Panc1 (cell line): ENCODE measurements at regions not wholly inside any gene's neighbourhood (a gene's known extent, or its start where the extent isn't known, plus 50 kb on each side); places are given as distances from the start of the nearest gene placed in this dataset.
"Not testable (repeated sequence)": the region's sequence is repeated elsewhere in the genome, so short reads cannot be mapped to it uniquely, and the experiment has no call there.

Experiments
- ATAC-seq: fragments of 200-7000 bp; cut with Tn5 transposase; 2 replicates; pipeline ENCODE4 v1.9.1; 2020; ENCODE audit warnings: mild to moderate bottlenecking, moderate library complexity
- BruUV-seq: library from RNA; stranded (reverse); fragments of 400-500 nt; replicated peaks from 2 replicates; lab custom pipeline; 2021; lab: Mats Ljungman, UMichigan
- CTCF ChIA-PET: fragments of 300-600 bp; sonication (Branson Sonifier 250); formaldehyde crosslinking; loops from one replicate; lab custom pipeline; 2022; ENCODE audit warnings: antibody characterized with exemption; lab: Charles Lee
- POLR2A ChIA-PET: fragments of 300-600 bp; sonication (Branson Sonifier 250); formaldehyde crosslinking; loops from one replicate; lab custom pipeline; 2022; ENCODE audit warnings: antibody characterized with exemption; lab: Charles Lee
- DNase-seq: peaks from one replicate; pipeline ENCODE4 v3.0.0-alpha.2; 2010; ENCODE audit warnings: low read depth, low spot score
- H3K27ac ChIP-seq: 2 replicates; pipeline ENCODE4 v1.5.1; 2011; ENCODE audit warnings: mild to moderate bottlenecking, low read length, inconsistent platforms
- H3K27me3 ChIP-seq: fragments of 200-500 bp; sonication (Bioruptor generic); 2 replicates; pipeline ENCODE4 v1.6.0; 2014; ENCODE audit warnings: low read length, inconsistent platforms; ENCODE audit not compliant: control insufficient read depth, insufficient read depth
- H3K36me3 ChIP-seq: fragments of 200-500 bp; sonication (Bioruptor generic); 2 replicates; pipeline ENCODE4 v1.5.1; 2014; ENCODE audit warnings: inconsistent platforms, mild to moderate bottlenecking, low read length, moderate library complexity; ENCODE audit not compliant: control insufficient read depth, insufficient read depth
- H3K4me1 ChIP-seq: 2 replicates; pipeline ENCODE4 v1.5.1; 2011; ENCODE audit warnings: inconsistent platforms, mild to moderate bottlenecking, low read length, moderate library complexity; ENCODE audit not compliant: control insufficient read depth, insufficient read depth
- H3K4me3 ChIP-seq, 2 experiments: 2 replicates each; pipeline ENCODE4 v1.5.1; 2011 to 2012; ENCODE audit warnings: low read depth in 2 of 2, low read length in 2 of 2, mild to moderate bottlenecking in 2 of 2, inconsistent platforms in 1 of 2, moderate library complexity in 1 of 2
- H3K9me3 ChIP-seq: fragments of 200-500 bp; sonication (Bioruptor generic); 2 replicates; pipeline ENCODE4 v1.5.1; 2014; ENCODE audit warnings: low read depth, mild to moderate bottlenecking, inconsistent platforms, low read length, moderate library complexity; ENCODE audit not compliant: control insufficient read depth, insufficient read depth
- POLR2AphosphoS5 ChIP-seq: IDR thresholded peaks from 2 replicates; pipeline ENCODE4 v1.6.1; 2012; ENCODE audit warnings: mild to moderate bottlenecking, low read depth, low read length, moderate library complexity
- REST ChIP-seq, 2 experiments: IDR thresholded peaks; 2 replicates each; pipeline ENCODE4 v1.6.1; 2011 to 2012; ENCODE audit warnings: low read depth in 2 of 2, control low read depth in 1 of 2, low read length in 1 of 2, mild to moderate bottlenecking in 1 of 2, moderate library complexity in 1 of 2; ENCODE audit not compliant: insufficient read depth in 1 of 2
- SIN3A ChIP-seq: IDR thresholded peaks from 2 replicates; pipeline ENCODE4 v1.6.1; 2012; ENCODE audit warnings: low read depth, mild to moderate bottlenecking, low read length, moderate library complexity, borderline replicate concordance; ENCODE audit not compliant: insufficient read depth
- TCF7L2 ChIP-seq: IDR thresholded peaks from 2 replicates; pipeline ENCODE4 v1.6.1; 2011; ENCODE audit warnings: mild to moderate bottlenecking, low read depth, low read length, inconsistent platforms
- in situ Hi-C: cut with HindIII; loops from 2 replicates; pipeline ENCODE4 v1.10.0; 2016; ENCODE audit warnings: low sequenced_read_pairs, low pct_unique_long_range_greater_than_20kb
- intact Hi-C: fragments of 100-400 bp; cut with micrococcal nuclease; formaldehyde crosslinking; loops from one replicate; pipeline ENCODE4 v1.10.0; 2022; ENCODE audit not compliant: unreplicated experiment
- TF ChIP-seq, protein P1 (sequence below): fragments of 450-650 bp; IDR thresholded peaks from 2 replicates; pipeline ENCODE4 v1.5.1; 2017; ENCODE audit warnings: mild to moderate bottlenecking

DNA sequence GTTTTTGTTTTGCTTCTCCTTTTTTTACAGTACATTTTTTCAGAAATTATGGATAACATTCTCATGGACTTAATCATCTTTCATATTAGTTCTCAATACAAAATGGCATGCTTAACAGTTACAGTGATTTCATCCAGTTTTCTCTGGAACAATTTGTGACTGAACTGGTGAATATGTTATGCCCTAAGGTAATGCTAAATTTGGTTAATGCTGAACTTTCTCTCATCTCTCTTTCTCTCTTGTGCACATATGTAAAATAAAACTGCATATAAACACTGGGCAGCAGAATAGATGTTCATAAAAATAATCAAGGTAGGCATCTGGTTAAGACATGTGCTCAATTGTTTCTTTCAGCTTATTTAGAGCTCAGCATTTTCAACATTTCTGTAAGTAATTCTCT, 196.3 kb upstream of the TMEFF2 start:
- ChIA-PET POLR2A (no interaction called here), CTCF (no interaction called here)
- no peaks in the 10 kb centered on the region for H3K4me1 ChIP-seq
- TF ChIP-seq, protein P1, sequence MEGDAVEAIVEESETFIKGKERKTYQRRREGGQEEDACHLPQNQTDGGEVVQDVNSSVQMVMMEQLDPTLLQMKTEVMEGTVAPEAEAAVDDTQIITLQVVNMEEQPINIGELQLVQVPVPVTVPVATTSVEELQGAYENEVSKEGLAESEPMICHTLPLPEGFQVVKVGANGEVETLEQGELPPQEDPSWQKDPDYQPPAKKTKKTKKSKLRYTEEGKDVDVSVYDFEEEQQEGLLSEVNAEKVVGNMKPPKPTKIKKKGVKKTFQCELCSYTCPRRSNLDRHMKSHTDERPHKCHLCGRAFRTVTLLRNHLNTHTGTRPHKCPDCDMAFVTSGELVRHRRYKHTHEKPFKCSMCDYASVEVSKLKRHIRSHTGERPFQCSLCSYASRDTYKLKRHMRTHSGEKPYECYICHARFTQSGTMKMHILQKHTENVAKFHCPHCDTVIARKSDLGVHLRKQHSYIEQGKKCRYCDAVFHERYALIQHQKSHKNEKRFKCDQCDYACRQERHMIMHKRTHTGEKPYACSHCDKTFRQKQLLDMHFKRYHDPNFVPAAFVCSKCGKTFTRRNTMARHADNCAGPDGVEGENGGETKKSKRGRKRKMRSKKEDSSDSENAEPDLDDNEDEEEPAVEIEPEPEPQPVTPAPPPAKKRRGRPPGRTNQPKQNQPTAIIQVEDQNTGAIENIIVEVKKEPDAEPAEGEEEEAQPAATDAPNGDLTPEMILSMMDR = no peak
- no peak for TF ChIP-seq TCF7L2
- TF ChIP-seq SIN3A = no peak
- no peak for TF ChIP-seq POLR2AphosphoS5
- no peak for TF ChIP-seq REST (IDR thresholded peaks at IDR 0.05; ENCODE audit: insufficient read depth in 1 of 2, low read depth in 2 of 2, low read length in 1 of 2)
- H3K27me3 ChIP-seq = no peaks in the 10 kb centered on the region
- H3K36me3 ChIP-seq = no peaks in the 10 kb centered on the region
- intact Hi-C loops = no loop called here
- no peaks in the 10 kb centered on the region; the same call in 1 of the 2 replicates for H3K9me3 ChIP-seq
- no peak for DNase-seq
- no peak for ATAC-seq
- BruUV-seq = no TSS peak
- H3K27ac ChIP-seq = no peak overlapping the region
- no peak overlapping the region for H3K4me3 ChIP-seq
- in situ Hi-C loops = no loop called here

GRCh38 chr2:192390401-192390800, 195.7 kb upstream of the TMEFF2 start:
- no peaks in the 10 kb centered on the region for H3K36me3 ChIP-seq
- BruUV-seq = no TSS peak
- ChIA-PET POLR2A (no interaction called here), CTCF (no interaction called here)
- intact Hi-C loops = no loop called here
- no peak for TF ChIP-seq SIN3A
- TF ChIP-seq, protein P1 = no peak
- TF ChIP-seq REST (IDR thresholded peaks at IDR 0.05; ENCODE audit: insufficient read depth in 1 of 2, low read depth in 2 of 2, low read length in 1 of 2) = no peak
- TF ChIP-seq POLR2AphosphoS5 = no peak
- TF ChIP-seq TCF7L2 = no peak
- H3K27ac ChIP-seq = no peak overlapping the region
- no peak for ATAC-seq
- DNase-seq = no peak
- in situ Hi-C loops = no loop called here
- no peaks in the 10 kb centered on the region for H3K4me1 ChIP-seq
- no peak overlapping the region for H3K4me3 ChIP-seq
- no peaks in the 10 kb centered on the region for H3K27me3 ChIP-seq
- H3K9me3 ChIP-seq = no peaks in the 10 kb centered on the region; the same call in 1 of the 2 replicates

DNA sequence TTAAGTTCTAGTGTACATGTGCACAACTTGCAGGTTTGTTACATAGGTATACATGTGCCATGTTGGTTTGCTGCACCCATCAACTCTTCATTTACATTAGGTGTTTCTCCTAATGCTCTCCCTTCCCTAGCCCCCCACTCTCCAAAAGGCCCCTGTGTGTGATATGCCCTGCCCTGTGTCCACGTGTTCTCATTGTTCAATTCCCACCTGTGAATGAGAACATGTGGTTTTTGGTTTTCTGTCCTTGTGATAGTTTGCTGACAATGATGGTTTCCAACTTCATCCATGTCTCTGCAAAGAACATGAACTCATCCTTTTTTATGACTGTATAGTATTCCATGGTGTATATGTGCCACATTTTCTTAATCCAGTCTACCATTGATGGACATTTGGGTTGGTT, 189.5 kb upstream of the TMEFF2 start:
- intact Hi-C loops, H3K9me3 ChIP-seq, H3K4me1 ChIP-seq, BruUV-seq, CTCF ChIA-PET, H3K4me3 ChIP-seq, H3K36me3 ChIP-seq, DNase-seq, H3K27ac ChIP-seq, H3K27me3 ChIP-seq, ATAC-seq, in situ Hi-C loops, POLR2A ChIA-PET: not testable (repeated sequence)
